ENCODE measurements at regions not wholly inside any gene's neighbourhood (a gene's known extent, or its start where the extent isn't known, plus 50 kb on each side); places are given as distances from the start of the nearest gene placed in this dataset.

DNA sequence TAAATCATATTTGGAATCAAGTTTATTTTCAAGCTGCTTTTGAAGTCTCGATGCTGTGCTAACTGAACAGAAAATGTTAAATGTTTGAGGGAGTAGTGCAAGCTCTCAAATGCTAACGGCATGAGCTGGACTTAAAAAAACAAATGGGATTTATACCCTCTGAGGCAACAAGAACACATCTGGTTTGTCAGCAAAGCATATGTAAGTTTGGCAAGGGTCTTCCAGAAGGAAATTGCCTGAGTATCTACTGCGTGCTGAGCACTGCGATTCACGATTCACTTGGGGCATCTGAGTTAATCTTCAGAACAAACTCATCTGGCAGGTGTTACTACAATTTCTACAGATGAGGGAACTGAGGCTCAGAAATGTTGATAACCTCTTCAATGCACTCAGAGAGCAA is 98.4 kb upstream of the C9orf72 start:
- TF ChIP-seq, protein P1, sequence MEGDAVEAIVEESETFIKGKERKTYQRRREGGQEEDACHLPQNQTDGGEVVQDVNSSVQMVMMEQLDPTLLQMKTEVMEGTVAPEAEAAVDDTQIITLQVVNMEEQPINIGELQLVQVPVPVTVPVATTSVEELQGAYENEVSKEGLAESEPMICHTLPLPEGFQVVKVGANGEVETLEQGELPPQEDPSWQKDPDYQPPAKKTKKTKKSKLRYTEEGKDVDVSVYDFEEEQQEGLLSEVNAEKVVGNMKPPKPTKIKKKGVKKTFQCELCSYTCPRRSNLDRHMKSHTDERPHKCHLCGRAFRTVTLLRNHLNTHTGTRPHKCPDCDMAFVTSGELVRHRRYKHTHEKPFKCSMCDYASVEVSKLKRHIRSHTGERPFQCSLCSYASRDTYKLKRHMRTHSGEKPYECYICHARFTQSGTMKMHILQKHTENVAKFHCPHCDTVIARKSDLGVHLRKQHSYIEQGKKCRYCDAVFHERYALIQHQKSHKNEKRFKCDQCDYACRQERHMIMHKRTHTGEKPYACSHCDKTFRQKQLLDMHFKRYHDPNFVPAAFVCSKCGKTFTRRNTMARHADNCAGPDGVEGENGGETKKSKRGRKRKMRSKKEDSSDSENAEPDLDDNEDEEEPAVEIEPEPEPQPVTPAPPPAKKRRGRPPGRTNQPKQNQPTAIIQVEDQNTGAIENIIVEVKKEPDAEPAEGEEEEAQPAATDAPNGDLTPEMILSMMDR (IDR thresholded peaks at IDR 0.05): no peak
- DNase-seq (ENCODE audit: low spot score): no peak
- ATAC-seq (ENCODE audit: low FRiP score): no peak

DNA sequence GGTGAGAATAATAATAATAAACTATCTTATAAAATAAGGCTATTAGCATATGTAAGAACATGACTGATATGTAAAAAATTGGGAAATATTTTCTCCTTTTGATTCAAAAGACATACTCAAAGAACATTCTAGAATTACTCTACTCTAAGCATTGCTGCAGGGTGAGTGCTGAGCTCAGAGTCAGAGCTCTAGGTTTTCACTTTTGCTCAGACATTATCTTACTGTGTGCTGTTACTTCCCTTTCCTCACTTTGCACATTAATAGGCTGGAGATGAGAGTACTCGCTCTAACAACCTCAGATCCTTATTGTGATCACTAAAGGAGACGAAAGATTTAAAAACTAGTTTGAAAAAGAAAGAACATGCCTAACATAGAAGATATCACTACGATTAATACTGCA is 99.4 kb upstream of the C9orf72 start:
- ATAC-seq (ENCODE audit: low FRiP score) (no peak), DNase-seq (ENCODE audit: low spot score) (no peak)
- TF ChIP-seq, protein P1 (IDR thresholded peaks at IDR 0.05): no peak

DNA sequence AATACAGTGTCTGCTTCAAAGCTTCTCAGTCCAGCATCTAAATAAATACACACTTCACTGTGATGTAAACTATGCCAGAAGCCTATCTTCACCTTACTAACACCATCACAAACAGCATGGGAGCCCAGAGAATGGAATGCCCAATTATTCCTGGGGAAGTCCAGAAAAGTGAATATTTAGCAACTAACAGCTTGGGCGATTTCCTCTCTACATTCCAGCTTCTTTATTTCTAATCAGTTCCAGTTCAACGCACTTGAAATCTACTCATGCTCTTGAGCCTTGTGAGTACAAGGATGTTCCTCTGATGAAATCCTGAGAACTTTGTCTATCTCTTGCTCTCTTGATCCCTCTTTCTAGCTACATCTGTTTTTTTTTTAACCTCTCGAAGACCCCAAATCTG is 100.4 kb upstream of the C9orf72 start:
- peak; percentile 6 for ATAC-seq (ENCODE audit: low FRiP score)
- DNase-seq (ENCODE audit: low spot score): no peak
- TF ChIP-seq, protein P1 (IDR thresholded peaks at IDR 0.05): no peak

DNA sequence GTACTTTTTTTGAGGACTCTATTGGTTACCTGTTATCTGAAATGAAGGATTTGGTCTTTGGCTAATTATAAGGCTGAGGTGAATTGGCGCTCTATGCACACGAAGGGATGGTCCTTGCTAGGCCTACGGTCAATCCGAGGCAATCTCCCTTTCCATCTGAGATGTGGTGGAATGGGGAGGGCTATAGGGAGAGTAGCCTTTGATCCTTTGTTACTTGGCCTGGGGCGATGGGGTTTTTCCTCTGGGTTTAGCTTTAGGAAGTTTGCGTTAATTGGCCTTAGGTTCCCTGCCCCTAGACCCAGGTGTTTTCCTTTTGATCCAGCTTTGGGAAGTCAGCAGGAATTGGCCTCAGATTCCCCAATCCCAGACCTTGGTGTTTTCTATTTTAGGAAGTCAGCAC is 102.1 kb upstream of the C9orf72 start:
- no peak for ATAC-seq (ENCODE audit: low FRiP score)
- no peak for DNase-seq (ENCODE audit: low spot score)
- TF ChIP-seq, protein P1 (IDR thresholded peaks at IDR 0.05): no peak

DNA sequence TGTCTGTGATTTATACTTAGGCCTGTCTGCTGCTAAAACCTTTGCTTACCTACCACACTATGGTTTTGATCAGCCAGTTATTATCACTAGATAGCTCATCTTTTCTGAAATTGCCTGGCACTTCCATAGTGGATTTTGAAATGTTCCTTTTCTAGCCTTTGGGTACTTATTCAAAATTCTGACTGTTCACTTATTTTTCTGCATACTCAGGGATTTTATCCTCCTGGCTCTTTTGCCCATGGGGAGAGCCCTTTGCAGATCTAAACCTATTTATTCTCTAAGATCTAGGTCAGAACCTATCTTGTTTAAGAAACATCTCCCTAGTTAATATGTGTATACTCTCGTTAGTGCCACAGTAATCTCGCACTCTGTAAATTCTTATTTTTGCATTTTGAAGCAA is 103.5 kb upstream of the C9orf72 start:
- TF ChIP-seq, protein P1 (IDR thresholded peaks at IDR 0.05): no peak

DNA sequence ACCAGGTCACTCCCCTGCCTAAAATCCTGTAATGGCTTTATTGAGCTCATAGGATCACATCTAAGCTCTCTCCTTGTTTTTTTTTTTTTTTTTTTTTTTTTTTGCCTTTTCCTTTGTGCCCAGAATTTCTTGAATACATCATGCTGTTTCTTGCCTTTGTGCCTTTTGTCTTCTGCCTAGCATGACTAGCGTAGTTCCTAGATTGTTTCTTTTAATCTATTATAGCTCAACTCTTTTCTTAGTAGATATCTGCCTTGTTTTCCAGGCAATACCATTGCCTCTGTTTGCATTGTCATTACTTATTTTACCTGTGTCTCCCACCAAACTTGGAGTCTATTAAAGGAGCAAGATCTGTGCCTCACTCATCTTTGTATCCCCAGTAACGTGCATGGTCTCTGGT is 106.1 kb upstream of the C9orf72 start:
- TF ChIP-seq, protein P1 (IDR thresholded peaks at IDR 0.05): no peak
- ATAC-seq (ENCODE audit: low FRiP score): no peak
- DNase-seq (ENCODE audit: low spot score): no peak

More for the DNA sequence above, 103.5 kb upstream of the C9orf72 start:
- DNase-seq (ENCODE audit: low spot score) (no peak), ATAC-seq (ENCODE audit: low FRiP score) (no peak)

DNA sequence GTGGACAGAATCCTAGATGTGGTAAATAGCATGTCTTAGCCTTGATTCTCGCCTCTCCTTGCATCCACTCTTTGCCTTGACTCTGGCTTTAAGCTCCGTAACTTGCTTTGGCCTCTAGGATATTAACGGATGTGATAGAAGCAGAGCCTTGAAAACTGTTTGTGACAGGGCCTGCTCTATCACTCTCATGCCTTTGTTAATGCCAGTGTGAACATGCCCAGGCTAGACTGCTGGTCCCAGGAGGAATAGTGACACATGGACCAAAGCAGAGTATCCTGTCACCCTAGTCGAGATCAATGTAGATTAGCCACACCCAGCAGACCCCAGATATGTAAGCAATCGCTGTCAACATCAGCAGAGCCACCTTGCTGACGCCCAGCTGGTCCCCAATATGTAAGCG is 109.9 kb upstream of the C9orf72 start:
- TF ChIP-seq, protein P1 (IDR thresholded peaks at IDR 0.05): no peak
- no peak for DNase-seq (ENCODE audit: low spot score)
- no peak for ATAC-seq (ENCODE audit: low FRiP score)
